Endothelial cell (in vitro differentiated cells): ENCODE measurements at regions not wholly inside any gene's neighbourhood (a gene's known extent, or its start where the extent isn't known, plus 50 kb on each side); places are given as distances from the start of the nearest gene placed in this dataset.

Experiments
- DNase-seq: peaks from one replicate; pipeline ENCODE4 v3.0.0; 2021; ENCODE audit warnings: low spot score
- H3K27ac Mint-ChIP-seq: one replicate; pipeline ENCODE4 v1.8.0; 2021; ENCODE audit warnings: mixed read lengths, inconsistent platforms; ENCODE audit not compliant: unreplicated experiment
- H3K27me3 Mint-ChIP-seq: one replicate; pipeline ENCODE4 v1.8.0; 2021; ENCODE audit warnings: mild to moderate bottlenecking, moderate library complexity, mixed read lengths, inconsistent platforms; ENCODE audit not compliant: unreplicated experiment
- H3K36me3 Mint-ChIP-seq: one replicate; pipeline ENCODE4 v1.8.0; 2021; ENCODE audit warnings: mild to moderate bottlenecking, low read depth, mixed read lengths, inconsistent platforms; ENCODE audit not compliant: unreplicated experiment
- H3K4me1 Mint-ChIP-seq: one replicate; pipeline ENCODE4 v1.8.0; 2021; ENCODE audit warnings: mild to moderate bottlenecking, mixed read lengths, inconsistent platforms; ENCODE audit not compliant: unreplicated experiment
- H3K4me3 Mint-ChIP-seq: one replicate; pipeline ENCODE4 v1.8.0; 2021; ENCODE audit warnings: mild to moderate bottlenecking, mixed read lengths, inconsistent platforms; ENCODE audit not compliant: unreplicated experiment
- H3K9me3 Mint-ChIP-seq: one replicate; pipeline ENCODE4 v1.8.0; 2021; ENCODE audit warnings: mixed read lengths, inconsistent platforms; ENCODE audit not compliant: unreplicated experiment
- TF ChIP-seq, protein P1 (sequence below): fragments of 200-600 bp; sonication (generic); IDR thresholded peaks from one replicate; pipeline ENCODE4 v1.5.0; 2021; ENCODE audit warnings: antibody characterized with exemption; ENCODE audit not compliant: unreplicated experiment

DNA sequence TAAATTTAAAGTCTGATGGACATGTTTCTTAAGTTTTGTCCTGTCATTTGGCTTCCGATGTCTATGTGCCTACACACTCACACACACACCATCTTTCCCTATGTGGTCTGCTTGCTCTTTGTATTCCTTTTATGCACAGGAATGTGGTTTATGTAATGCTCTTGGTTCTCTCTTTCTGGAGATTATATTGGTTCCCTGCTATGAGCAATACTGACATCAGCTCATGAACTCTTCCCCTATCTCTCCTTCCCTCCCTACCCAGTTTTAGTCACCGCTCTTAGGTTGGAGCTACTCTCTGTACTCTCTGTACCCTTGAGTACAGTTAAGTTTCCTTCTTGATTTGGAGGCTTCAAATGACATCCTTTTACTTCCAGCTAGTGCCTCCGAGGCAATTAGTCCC, 77.9 kb upstream of the MVB12B start:
- Mint-ChIP-seq H3K9me3 (no peaks in the 10 kb centered on the region), H3K36me3 (peaks cover 3% of the 10 kb centered on the region), H3K27ac (no peak overlapping the region), H3K4me3 (no peak overlapping the region), H3K4me1 (no peaks in the 10 kb centered on the region), H3K27me3 (peaks cover 7% of the 10 kb centered on the region)
- no peak for DNase-seq
- TF ChIP-seq, protein P1, sequence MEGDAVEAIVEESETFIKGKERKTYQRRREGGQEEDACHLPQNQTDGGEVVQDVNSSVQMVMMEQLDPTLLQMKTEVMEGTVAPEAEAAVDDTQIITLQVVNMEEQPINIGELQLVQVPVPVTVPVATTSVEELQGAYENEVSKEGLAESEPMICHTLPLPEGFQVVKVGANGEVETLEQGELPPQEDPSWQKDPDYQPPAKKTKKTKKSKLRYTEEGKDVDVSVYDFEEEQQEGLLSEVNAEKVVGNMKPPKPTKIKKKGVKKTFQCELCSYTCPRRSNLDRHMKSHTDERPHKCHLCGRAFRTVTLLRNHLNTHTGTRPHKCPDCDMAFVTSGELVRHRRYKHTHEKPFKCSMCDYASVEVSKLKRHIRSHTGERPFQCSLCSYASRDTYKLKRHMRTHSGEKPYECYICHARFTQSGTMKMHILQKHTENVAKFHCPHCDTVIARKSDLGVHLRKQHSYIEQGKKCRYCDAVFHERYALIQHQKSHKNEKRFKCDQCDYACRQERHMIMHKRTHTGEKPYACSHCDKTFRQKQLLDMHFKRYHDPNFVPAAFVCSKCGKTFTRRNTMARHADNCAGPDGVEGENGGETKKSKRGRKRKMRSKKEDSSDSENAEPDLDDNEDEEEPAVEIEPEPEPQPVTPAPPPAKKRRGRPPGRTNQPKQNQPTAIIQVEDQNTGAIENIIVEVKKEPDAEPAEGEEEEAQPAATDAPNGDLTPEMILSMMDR = no peak

DNA sequence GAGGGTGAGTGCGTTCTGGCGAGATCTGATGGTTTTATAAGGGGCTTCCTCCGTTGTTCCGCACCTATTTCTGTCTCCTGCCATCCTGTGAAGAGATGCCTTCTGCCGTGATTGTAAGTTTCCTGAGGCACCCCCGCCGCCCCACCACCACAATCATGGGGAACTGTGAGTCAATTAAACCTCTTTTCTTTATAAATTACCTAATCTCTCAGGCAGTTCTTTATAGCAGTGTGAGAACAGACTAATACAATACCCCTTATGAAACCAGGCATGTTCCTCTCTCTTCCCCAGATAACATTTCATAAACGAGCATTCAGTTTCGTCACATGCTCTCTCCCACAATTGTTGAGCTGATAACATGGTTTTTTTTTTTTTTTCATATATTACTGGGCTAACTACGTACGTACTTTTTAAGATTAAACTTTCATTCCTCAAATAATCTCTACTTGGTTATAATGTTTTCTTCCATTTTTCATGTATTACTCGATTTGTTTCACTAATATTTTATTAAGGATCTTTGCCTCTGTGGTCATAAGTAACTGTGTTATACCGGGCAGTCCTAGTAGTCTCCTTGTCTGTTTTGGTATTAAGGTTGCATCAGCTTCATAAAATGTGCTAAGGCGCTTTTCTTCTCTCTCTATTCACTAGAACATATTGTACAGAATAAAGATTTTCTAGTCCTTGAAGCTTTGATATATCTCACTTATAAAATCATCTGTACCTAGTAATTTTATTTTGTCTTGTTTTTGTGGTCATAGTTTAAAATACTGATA, 64.9 kb upstream of the MVB12B start:
- H3K4me3 Mint-ChIP-seq = no peak overlapping the region
- no peaks in the 10 kb centered on the region for H3K4me1 Mint-ChIP-seq
- no peaks in the 10 kb centered on the region for H3K36me3 Mint-ChIP-seq
- no peaks in the 10 kb centered on the region for H3K27me3 Mint-ChIP-seq
- H3K9me3 Mint-ChIP-seq = no peaks in the 10 kb centered on the region
- TF ChIP-seq, protein P1 = no peak
- no peak for DNase-seq
- no peak overlapping the region for H3K27ac Mint-ChIP-seq

DNA sequence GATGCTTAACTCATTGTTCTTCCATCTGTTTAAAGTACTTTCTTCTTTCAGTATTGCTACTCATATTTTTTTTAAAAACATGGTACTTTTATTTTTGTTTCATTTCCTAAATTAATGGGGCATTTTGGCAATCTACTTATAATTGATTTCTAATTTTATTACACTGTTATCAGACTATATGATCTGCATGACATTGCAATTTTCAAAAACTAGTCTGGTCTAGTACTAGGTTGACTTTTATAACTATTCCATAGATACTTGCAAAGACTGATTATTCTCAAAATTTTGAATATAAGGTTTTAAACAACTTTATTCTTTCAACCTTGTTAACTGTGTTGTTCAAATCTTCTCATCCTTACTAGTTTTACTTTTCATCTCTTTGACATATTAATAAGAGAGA, 63.9 kb upstream of the MVB12B start:
- Mint-ChIP-seq H3K36me3 (no peaks in the 10 kb centered on the region), H3K9me3 (no peaks in the 10 kb centered on the region), H3K4me3 (no peak overlapping the region), H3K27me3 (no peaks in the 10 kb centered on the region), H3K4me1 (no peaks in the 10 kb centered on the region), H3K27ac (no peak overlapping the region)
- TF ChIP-seq, protein P1 = no peak
- no peak for DNase-seq

DNA sequence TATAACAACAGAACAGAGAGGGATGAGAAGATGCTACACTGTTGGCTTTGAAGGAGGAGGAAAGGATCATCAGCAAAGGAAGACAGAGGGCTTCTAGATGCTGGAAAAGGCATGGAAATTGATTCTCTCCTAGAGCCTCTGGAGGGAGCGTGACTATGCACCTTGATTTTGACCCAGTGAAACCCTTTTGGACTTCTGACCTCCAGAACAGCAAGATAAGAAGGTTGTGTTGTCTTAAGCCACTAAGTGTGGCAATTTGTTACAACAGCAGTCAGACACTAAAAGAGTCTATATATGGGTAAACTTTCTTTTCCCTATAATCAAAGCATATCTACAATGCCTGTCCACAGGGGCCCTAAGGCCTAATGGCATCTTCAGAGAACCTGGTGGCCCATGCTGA, 56.1 kb upstream of the MVB12B start:
- no peak overlapping the region for H3K27ac Mint-ChIP-seq
- no peak for DNase-seq
- peaks cover 6% of the 10 kb centered on the region for H3K9me3 Mint-ChIP-seq
- H3K36me3 Mint-ChIP-seq = peaks cover 14% of the 10 kb centered on the region
- peaks cover 6% of the 10 kb centered on the region for H3K27me3 Mint-ChIP-seq
- peaks cover 22% of the 10 kb centered on the region for H3K4me1 Mint-ChIP-seq
- TF ChIP-seq, protein P1 = no peak
- H3K4me3 Mint-ChIP-seq = no peak overlapping the region

DNA sequence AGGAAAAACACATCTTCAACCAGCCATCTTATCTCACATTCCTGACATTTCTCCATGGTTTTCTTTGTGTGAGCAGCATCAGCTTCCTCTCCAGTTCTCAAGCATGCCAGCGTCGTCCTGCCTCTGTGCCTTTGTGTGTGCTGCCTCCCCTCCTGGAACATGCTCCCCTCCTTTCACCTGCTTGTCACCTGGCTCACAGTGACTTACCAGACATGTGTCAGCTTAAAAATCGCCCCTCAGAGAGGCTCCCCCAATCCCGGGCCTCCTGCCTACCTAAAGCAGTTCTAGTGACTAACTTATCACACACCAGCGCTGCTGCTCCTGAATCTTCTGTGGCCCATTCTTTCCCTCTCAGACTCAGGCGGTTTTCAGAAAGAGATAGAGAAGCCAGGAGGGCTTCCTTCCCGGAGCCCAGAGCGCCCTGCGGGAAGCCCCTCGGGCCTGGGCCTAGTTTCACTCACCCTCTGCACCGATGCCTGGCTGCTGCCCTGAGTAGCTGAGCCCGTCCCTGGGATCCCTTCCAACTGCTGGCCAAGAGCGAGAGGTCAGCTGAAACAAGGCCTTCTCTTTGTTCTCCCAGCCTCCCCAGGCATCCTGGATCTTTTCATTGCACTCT, 51.1 kb upstream of the MVB12B start:
- Mint-ChIP-seq H3K27me3 (peaks cover 9% of the 10 kb centered on the region), H3K4me1 (peaks cover 27% of the 10 kb centered on the region), H3K27ac (peak overlapping the region; percentile 76), H3K36me3 (peaks cover 17% of the 10 kb centered on the region), H3K4me3 (peak overlapping the region; percentile 60), H3K9me3 (peaks cover 6% of the 10 kb centered on the region)
- TF ChIP-seq, protein P1 = no peak
- DNase-seq = no peak
